Ovary (tissue), 3 donors: ENCODE measurements at regions not wholly inside any gene's neighbourhood (a gene's known extent, or its start where the extent isn't known, plus 50 kb on each side); places are given as distances from the start of the nearest gene placed in this dataset.

Source experiments
- CTCF ChIP-seq, 3 donors: fragments of 450-650 bp in 2 of 3; fragments of 200-600 bp in 1 of 3; IDR thresholded peaks; one replicate each; pipeline versions ENCODE4 v1.5.1 to v1.8.0; 2016 to 2022; ENCODE audit warnings: antibody characterized with exemption in 3 of 3, mild to moderate bottlenecking in 1 of 3
- EP300 ChIP-seq: sonication (generic); formaldehyde crosslinking; IDR thresholded peaks from one replicate; pipeline ENCODE4 v1.6.1; 2017; ENCODE audit warnings: antibody characterized with exemption
- POLR2A ChIP-seq: fragments of 450-650 bp; IDR thresholded peaks from one replicate; pipeline ENCODE4 v1.6.1; 2017; ENCODE audit warnings: antibody characterized with exemption, mild to moderate bottlenecking, moderate library complexity
- donor health status: DM: no; HTN: no; CAD: no.

DNA sequence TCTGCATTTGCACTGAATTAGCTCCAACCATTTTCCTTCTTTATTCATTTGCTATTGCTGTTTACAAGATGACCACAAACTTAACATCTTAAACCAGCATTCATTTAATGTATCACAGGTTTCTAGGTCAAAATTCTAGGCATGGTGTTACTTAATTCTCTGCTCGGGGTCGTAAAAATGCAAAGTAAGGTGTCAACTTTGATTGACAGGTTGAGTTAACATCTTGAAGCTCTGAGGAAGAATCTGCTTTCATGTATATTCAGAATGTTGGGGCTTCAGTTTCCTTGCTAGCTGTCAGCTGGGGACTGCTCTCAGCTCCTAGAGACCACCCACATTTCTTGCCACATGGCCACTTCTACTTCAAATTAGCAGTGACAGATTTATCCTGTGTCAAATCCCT, 348.7 kb upstream of the GRIN3A start:
- TF ChIP-seq CTCF (IDR thresholded peaks at IDR 0.05) (no peak), POLR2A (no peak), EP300 (no peak)
